H1 (cell line): ENCODE measurements at regions not wholly inside any gene's neighbourhood (a gene's known extent, or its start where the extent isn't known, plus 50 kb on each side); places are given as distances from the start of the nearest gene placed in this dataset.

ENCODE experiments used
- EGR1 ChIP-seq: IDR thresholded peaks from 2 replicates; pipeline ENCODE4 v1.6.1; 2011; ENCODE audit warnings: low read depth, low read length, borderline replicate concordance
- FOSL1 ChIP-seq: IDR thresholded peaks from 2 replicates; pipeline ENCODE4 v1.6.1; 2011; ENCODE audit warnings: mild to moderate bottlenecking, low read depth, low read length, moderate library complexity; ENCODE audit not compliant: insufficient read depth
- MAX ChIP-seq: IDR thresholded peaks from 2 replicates; pipeline ENCODE4 v1.6.1; 2012; ENCODE audit warnings: inconsistent platforms
- NANOG ChIP-seq: IDR thresholded peaks from 2 replicates; pipeline ENCODE4 v1.6.1; 2011; ENCODE audit warnings: low read length, low read depth, mild to moderate bottlenecking, inconsistent platforms; ENCODE audit not compliant: insufficient read depth, poor library complexity, severe bottlenecking
- NRF1 ChIP-seq: IDR thresholded peaks from 2 replicates; pipeline ENCODE4 v1.6.1; 2011; ENCODE audit warnings: mild to moderate bottlenecking, low read depth, low read length, improper control_type of control experiment
- POLR2AphosphoS5 ChIP-seq: IDR thresholded peaks from 2 replicates; pipeline ENCODE4 v1.6.1; 2011; ENCODE audit warnings: low read depth, low read length
- SAP30 ChIP-seq: fragments of 300-600 bp; sonication (generic); IDR thresholded peaks from 2 replicates; pipeline ENCODE4 v1.7.1; 2012; ENCODE audit warnings: low read length, moderate library complexity, mild to moderate bottlenecking, inconsistent platforms; ENCODE audit not compliant: insufficient read depth, insufficient replicate concordance
- SP1 ChIP-seq: IDR thresholded peaks from 2 replicates; pipeline ENCODE4 v1.6.1; 2011; ENCODE audit warnings: low read depth, low read length
- TAF1 ChIP-seq: IDR thresholded peaks from 2 replicates; pipeline ENCODE4 v1.6.1; 2011; ENCODE audit warnings: mild to moderate bottlenecking, low read depth, low read length

GRCh38 chr19:46921071-46921470 lies 60.3 kb downstream of the ARHGAP35 start (continued):
- no peak for TF ChIP-seq POLR2AphosphoS5
- TF ChIP-seq EGR1, result no peak
- TF ChIP-seq SP1, result no peak
- no peak for TF ChIP-seq NRF1
- TF ChIP-seq MAX, result no peak
- TF ChIP-seq SAP30, result no peak
- TF ChIP-seq FOSL1, result no peak
- no peak for TF ChIP-seq NANOG
- no peak for TF ChIP-seq TAF1
